GM12878 (cell line): ENCODE measurements at regions not wholly inside any gene's neighbourhood (a gene's known extent, or its start where the extent isn't known, plus 50 kb on each side); places are given as distances from the start of the nearest gene placed in this dataset.

ENCODE experiments used
- ATAC-seq: fragments of 200-7000 bp; cut with Tn5 transposase; 3 replicates; pipeline ENCODE4 v1.9.1; 2020; ENCODE audit warnings: mild to moderate bottlenecking, moderate library complexity
- BruUV-seq: library from RNA; stranded (reverse); fragments of 400-500 nt; replicated peaks from 2 replicates; lab custom pipeline; 2021; lab: Mats Ljungman, UMichigan
- CTCF ChIA-PET: fragments of 300-600 bp; sonication (Branson Sonifier 250); formaldehyde crosslinking; extraction: SDS; loops from one replicate; lab custom pipeline; 2021; ENCODE audit warnings: inconsistent platforms; lab: Yijun Ruan, JAX
- POLR2A ChIA-PET: fragments of 350-600 bp; formaldehyde crosslinking; extraction: SDS; loops from one replicate; lab custom pipeline; 2021; ENCODE audit warnings: inconsistent platforms; lab: Charles Lee
- RAD21 ChIA-PET: fragments of 300-600 bp; sonication (Branson Sonifier 250); formaldehyde crosslinking; loops from one replicate; lab custom pipeline; 2023; ENCODE audit warnings: antibody characterized with exemption; ENCODE audit not compliant: unreplicated experiment; lab: Charles Lee
- SMC1A ChIA-PET: fragments of 300-600 bp; sonication (Branson Sonifier 250); formaldehyde crosslinking; loops from one replicate; lab custom pipeline; 2023; ENCODE audit not compliant: unreplicated experiment, uncharacterized antibody; lab: Charles Lee
- DNase-seq: peaks from one replicate; pipeline ENCODE4 v3.0.0-alpha.2; 2011; ENCODE audit warnings: low read depth, low spot score
- FAIRE-seq: peaks from 3 replicates; lab custom pipeline; 2011; peaks lifted over from hg19 to GRCh38; lab: Jason Lieb, UNC
- H2AFZ ChIP-seq: 2 replicates; pipeline ENCODE4 v1.6.0; 2011; ENCODE audit warnings: low read depth, low read length, control low read depth; ENCODE audit not compliant: control insufficient read depth
- H3K27ac ChIP-seq: 2 replicates; pipeline ENCODE4 v1.5.1; 2011; ENCODE audit warnings: control low read depth; ENCODE audit not compliant: control insufficient read depth, insufficient read depth
- H3K27me3 ChIP-seq, 2 experiments: replicated peaks in 1 of 2; 2 replicates each; pipeline versions ENCODE4 v1.6.0 to v1.6.1; 2011; ENCODE audit warnings: low read length in 1 of 2; ENCODE audit not compliant: control insufficient read depth in 2 of 2, insufficient read depth in 2 of 2
- H3K36me3 ChIP-seq, 2 experiments: 2 replicates each; pipeline ENCODE4 v1.5.1; 2011; ENCODE audit warnings: low read length in 1 of 2; ENCODE audit not compliant: control insufficient read depth in 2 of 2, insufficient read depth in 2 of 2
- H3K4me1 ChIP-seq: 2 replicates; pipeline ENCODE4 v1.6.1; 2011; ENCODE audit warnings: mild to moderate bottlenecking, low read length, moderate library complexity, mixed read lengths; ENCODE audit not compliant: control insufficient read depth, insufficient read depth
- H3K4me2 ChIP-seq: 2 replicates; pipeline ENCODE4 v1.6.0; 2011; ENCODE audit warnings: control low read depth; ENCODE audit not compliant: control insufficient read depth, insufficient read depth
- H3K4me3 ChIP-seq: fragments of 200-600 bp; sonication (generic); 2 replicates; pipeline ENCODE4 v1.5.1; 2016
- H3K79me2 ChIP-seq: 2 replicates; pipeline ENCODE4 v1.6.0; 2011; ENCODE audit warnings: low read length; ENCODE audit not compliant: control insufficient read depth, insufficient read depth
- H3K9ac ChIP-seq: 2 replicates; pipeline ENCODE4 v1.8.0; 2011; ENCODE audit warnings: low read length, control low read depth, mixed read lengths; ENCODE audit not compliant: control insufficient read depth, insufficient read depth
- H3K9me3 ChIP-seq: replicated peaks from 3 replicates; pipeline ENCODE4 v1.5.1; 2011; ENCODE audit warnings: mild to moderate bottlenecking, low read length; ENCODE audit not compliant: control insufficient read depth, insufficient read depth
- H4K20me1 ChIP-seq: 2 replicates; pipeline ENCODE4 v1.6.0; 2011; ENCODE audit not compliant: control insufficient read depth, insufficient read depth
- ASH2L ChIP-seq: fragments of 300-600, 200-600 bp; sonication (generic); IDR thresholded peaks from 2 replicates; pipeline ENCODE4 v1.6.1; 2017; ENCODE audit warnings: low read depth, mild to moderate bottlenecking, borderline replicate concordance
- BHLHE40 ChIP-seq, 2 experiments: fragments of 450-650 bp in 1 of 2; IDR thresholded peaks; 2 replicates each; pipeline ENCODE4 v1.6.1; 2011 to 2017; ENCODE audit warnings: low read depth in 2 of 2, borderline replicate concordance in 1 of 2, improper control_type of control experiment in 1 of 2, low read length in 1 of 2, mild to moderate bottlenecking in 1 of 2
- CBFB ChIP-seq: IDR thresholded peaks from 2 replicates; pipeline ENCODE4 v1.6.1; 2016; ENCODE audit warnings: antibody characterized with exemption, low read depth
- CEBPZ ChIP-seq: fragments of 150-350 bp; IDR thresholded peaks from 2 replicates; pipeline ENCODE4 v1.6.1; 2016; ENCODE audit warnings: low read depth, low read length
- E4F1 ChIP-seq: fragments of 450-650 bp; IDR thresholded peaks from 2 replicates; pipeline ENCODE4 v1.6.1; 2018; ENCODE audit warnings: borderline replicate concordance, mild to moderate bottlenecking; ENCODE audit not compliant: partially characterized antibody
- EED ChIP-seq: sonication (generic); IDR thresholded peaks from 2 replicates; pipeline ENCODE4 v1.6.1; 2016; ENCODE audit warnings: antibody characterized with exemption, low read depth
- ESRRA ChIP-seq: IDR thresholded peaks from 2 replicates; pipeline ENCODE4 v1.6.1; 2012; ENCODE audit warnings: mild to moderate bottlenecking, low read length, improper control_type of control experiment
- ETV6 ChIP-seq, 2 experiments: fragments of 450-650 bp in 1 of 2; IDR thresholded peaks in 1 of 2; conservative IDR thresholded peaks in 1 of 2; 2 replicates each; pipeline ENCODE4 v1.6.1; 2014; ENCODE audit warnings: antibody characterized with exemption in 1 of 2, borderline replicate concordance in 1 of 2, low read depth in 1 of 2, mild to moderate bottlenecking in 1 of 2, moderate library complexity in 1 of 2
- GABPA ChIP-seq: IDR thresholded peaks from 2 replicates; pipeline ENCODE4 v1.6.1; 2014; ENCODE audit warnings: antibody characterized with exemption, low read depth, mild to moderate bottlenecking, inconsistent platforms
- KLF5 ChIP-seq: fragments of 450-650 bp; IDR thresholded peaks from 2 replicates; pipeline ENCODE4 v1.6.1; 2014; ENCODE audit warnings: mild to moderate bottlenecking; ENCODE audit not compliant: partially characterized antibody
- LARP7 ChIP-seq: fragments of 450-650 bp; IDR thresholded peaks from 2 replicates; pipeline ENCODE4 v1.6.1; 2017; ENCODE audit warnings: mild to moderate bottlenecking
- RCOR1 ChIP-seq: conservative IDR thresholded peaks from 2 replicates; pipeline ENCODE4 v1.6.1; 2012; ENCODE audit warnings: low read depth, low read length, improper control_type of control experiment
- SPI1 ChIP-seq: IDR thresholded peaks from 2 replicates; pipeline ENCODE4 v1.6.1; 2011; ENCODE audit warnings: low read depth, mild to moderate bottlenecking, low read length, moderate library complexity, borderline replicate concordance; ENCODE audit not compliant: insufficient read depth
- SREBF1 ChIP-seq: IDR thresholded peaks from 2 replicates; pipeline ENCODE4 v1.6.1; 2012; ENCODE audit warnings: mild to moderate bottlenecking, low read length
- STAT3 ChIP-seq: IDR thresholded peaks from 2 replicates; pipeline ENCODE4 v1.6.1; 2011; ENCODE audit warnings: low read depth, low read length, improper control_type of control experiment
- SUPT20H ChIP-seq: IDR thresholded peaks from 2 replicates; pipeline ENCODE4 v1.6.1; 2011; ENCODE audit warnings: low read depth, mild to moderate bottlenecking, low read length, moderate library complexity, borderline replicate concordance; ENCODE audit not compliant: control insufficient read depth
- TCF12 ChIP-seq: IDR thresholded peaks from 2 replicates; pipeline ENCODE4 v1.6.1; 2011; ENCODE audit warnings: low read depth, mild to moderate bottlenecking, low read length
- WGBS: methylation state at CpG from one replicate; pipeline ENCODE4 v1.1.6; 2016; ENCODE audit warnings: low lambda C conversion rate; ENCODE audit not compliant: insufficient replicate concordance, insufficient coverage; ENCODE audit errors: missing lambda C conversion rate; 5-methylcytosine and 5-hydroxymethylcytosine counted together
- in situ Hi-C: fragments of 300-500 bp; cut with MboI; formaldehyde crosslinking; loops from 9 replicates; pipeline ENCODE4 v1.14.3; 2018; ENCODE audit warnings: mixed read lengths
- intact Hi-C: fragments of 100-400 bp; cut with micrococcal nuclease; formaldehyde crosslinking; loops from one replicate; pipeline ENCODE4 v1.14.2; 2022; ENCODE audit not compliant: unreplicated experiment

- ChIA-PET RAD21 (interaction anchor here (0.7 to 3.7 kb wide), 22 partner anchors 9 to 182 kb away, joined by 3 to 110 read pairs (median 5); partner anchors contain the start of genes F13A1 and LY86), CTCF (interaction anchor here (0.7 to 4.0 kb wide), 22 partner anchors 8 to 235 kb away, joined by 3 to 21 read pairs (median 4); no protein-coding TSS in a partner anchor), SMC1A (interaction anchor here (0.6 to 6.7 kb wide), 33 partner anchors 8 to 275 kb away, joined by 3 to 167 read pairs (median 5); no protein-coding TSS in a partner anchor), POLR2A (interaction anchor here (0.6 to 3.9 kb wide), 12 partner anchors 9 to 381 kb away, joined by 3 to 27 read pairs (median 4); no protein-coding TSS in a partner anchor)
- no TSS peak for BruUV-seq
- intact Hi-C loops (loop anchor here (1.0 to 5.0 kb wide), 5 partner anchors 15 to 180 kb away; partner anchors contain the start of gene LY86), in situ Hi-C loops (loop anchor here (5.0 kb wide), 1 partner anchor 75 kb away; no protein-coding TSS in a partner anchor)
- Histone ChIP-seq H2AFZ (peak overlapping the region; percentile 24), H3K4me1 (peaks cover 22% of the 10 kb centered on the region), H3K36me3 (no peaks in the 10 kb centered on the region), H3K9me3 (no peaks in the 10 kb centered on the region; the same call in 2 of the 3 replicates), H3K27ac (peak overlapping the region; percentile 54), H3K4me2 (peak overlapping the region; percentile 70), H3K4me3 (peak overlapping the region; percentile 23; the same call in 1 of the 2 replicates), H3K79me2 (no peaks in the 10 kb centered on the region), H3K27me3 (no peaks in the 10 kb centered on the region), H4K20me1 (no peaks in the 10 kb centered on the region), H3K9ac (peak overlapping the region; percentile 1; the same call in 1 of the 2 replicates)
- 1% methylated on average over 4 of the region's 4 CpGs for WGBS
- peak; percentile 100 for FAIRE-seq
- ATAC-seq = peak; percentile 95
- DNase-seq = peak; percentile 97
- TF ChIP-seq ESRRA (no peak), RCOR1 (no peak), BHLHE40 (IDR thresholded peaks at IDR 0.05; ENCODE audit: borderline replicate concordance in 1 of 2, low read depth in 2 of 2, low read length in 1 of 2) (peak; percentile 56 to 64), LARP7 (no peak), GABPA (peak; percentile 72), CBFB (peak; percentile 85), SREBF1 (no peak), KLF5 (no peak), SPI1 (peak; percentile 69), SUPT20H (no peak), TCF12 (0 out of 2 replicates have a peak, but pooled peaks have one; percentile 40), STAT3 (no peak), ASH2L (no peak; the same call in 1 of the 2 replicates), EED (peak; percentile 62), E4F1 (no peak), ETV6 (conservative IDR thresholded peaks at IDR 0.05 in 1 of 2, IDR thresholded peaks at IDR 0.05 in 1 of 2; ENCODE audit: borderline replicate concordance in 1 of 2, low read depth in 1 of 2) (peak in 1 of 2 experiments; percentile 78; a peak in 2 of 4 replicates), CEBPZ (no peak)
Measured at GRCh38 chr6:6407071-6407741, 86.7 kb upstream of the F13A1 start.
